PC-3 (cell line): ENCODE measurements at regions not wholly inside any gene's neighbourhood (a gene's known extent, or its start where the extent isn't known, plus 50 kb on each side); places are given as distances from the start of the nearest gene placed in this dataset.

ENCODE experiments used
- ATAC-seq: fragments of 200-7000 bp; cut with Tn5 transposase; 2 replicates; pipeline ENCODE4 v1.9.1; 2020; ENCODE audit warnings: mild to moderate bottlenecking, moderate library complexity
- BruUV-seq: library from RNA; stranded (reverse); fragments of 400-500 nt; replicated peaks from 2 replicates; lab custom pipeline; 2021; lab: Mats Ljungman, UMichigan
- CTCF ChIA-PET: fragments of 300-600 bp; sonication (Branson Sonifier 250); formaldehyde crosslinking; loops from one replicate; lab custom pipeline; 2022; ENCODE audit warnings: antibody characterized with exemption; lab: Charles Lee
- POLR2A ChIA-PET: fragments of 300-600 bp; sonication (Branson Sonifier 250); formaldehyde crosslinking; loops from one replicate; lab custom pipeline; 2022; ENCODE audit warnings: antibody characterized with exemption; ENCODE audit not compliant: unreplicated experiment; lab: Charles Lee
- DNase-seq: peaks from one replicate; pipeline ENCODE4 v3.0.0-alpha.2; 2015
- H2AFZ ChIP-seq: fragments of 300-600 bp; sonication (generic); 2 replicates; pipeline ENCODE4 v1.6.0; 2016; ENCODE audit warnings: antibody characterized with exemption, low read length
- H3F3A ChIP-seq: fragments of 300-600 bp; sonication (generic); one replicate; pipeline ENCODE4 v1.6.0; 2017; ENCODE audit warnings: antibody characterized with exemption, low read length, control low read depth, mild to moderate bottlenecking; ENCODE audit not compliant: unreplicated experiment
- H3K27ac ChIP-seq: fragments of 300-600 bp; sonication (generic); 2 replicates; pipeline ENCODE4 v1.5.1; 2016; ENCODE audit warnings: mild to moderate bottlenecking, low read length
- H3K27me3 ChIP-seq: fragments of 300-600 bp; sonication (generic); 2 replicates; pipeline ENCODE4 v1.6.1; 2016; ENCODE audit warnings: low read length, mixed read lengths
- H3K36me3 ChIP-seq: fragments of 300-600 bp; sonication (generic); 2 replicates; pipeline ENCODE4 v1.6.1; 2016; ENCODE audit warnings: low read depth, mixed run types, low read length, mixed read lengths
- H3K4me1 ChIP-seq: fragments of 300-600 bp; sonication (generic); 2 replicates; pipeline ENCODE4 v1.5.1; 2016; ENCODE audit warnings: low read length; ENCODE audit not compliant: insufficient read depth
- H3K4me2 ChIP-seq: fragments of 300-600 bp; sonication (generic); 2 replicates; pipeline ENCODE4 v1.6.0; 2016; ENCODE audit warnings: low read length
- H3K4me3 ChIP-seq: fragments of 300-600 bp; sonication (generic); 2 replicates; pipeline ENCODE4 v1.5.1; 2016; ENCODE audit warnings: mild to moderate bottlenecking, low read length, mixed read lengths
- H3K79me2 ChIP-seq: fragments of 300-600 bp; sonication (generic); 2 replicates; pipeline ENCODE4 v1.6.1; 2017; ENCODE audit warnings: low read length, mixed read lengths
- H3K9ac ChIP-seq: fragments of 300-600 bp; sonication (generic); 2 replicates; pipeline ENCODE4 v1.6.0; 2016; ENCODE audit warnings: mild to moderate bottlenecking, low read length
- H3K9me2 ChIP-seq: fragments of 300-600 bp; sonication (generic); replicated peaks from 2 replicates; pipeline ENCODE4 v1.6.1; 2016; ENCODE audit warnings: mixed run types, low read length, mixed read lengths
- H3K9me3 ChIP-seq: fragments of 300-600 bp; sonication (generic); 2 replicates; pipeline ENCODE4 v1.6.1; 2016; ENCODE audit warnings: low read length, mixed read lengths
- H4K20me1 ChIP-seq: fragments of 300-600 bp; sonication (generic); 2 replicates; pipeline ENCODE4 v1.6.1; 2016; ENCODE audit warnings: low read length, mixed read lengths
- EZH2 ChIP-seq: fragments of 300-600 bp; sonication (generic); IDR thresholded peaks from one replicate; pipeline ENCODE4 v1.6.1; 2017; ENCODE audit warnings: antibody characterized with exemption, mild to moderate bottlenecking, low read length; ENCODE audit not compliant: unreplicated experiment
- EZH2phosphoT487 ChIP-seq: fragments of 300-600 bp; sonication (generic); IDR thresholded peaks from 2 replicates; pipeline ENCODE4 v1.6.1; 2018; ENCODE audit warnings: mild to moderate bottlenecking, antibody characterized with exemption, low read length, borderline replicate concordance
- intact Hi-C: fragments of 100-400 bp; cut with micrococcal nuclease; formaldehyde crosslinking; loops from 2 replicates; pipeline ENCODE4 v1.9.0; 2023
- TF ChIP-seq, protein P1 (sequence below): fragments of 300-600 bp; sonication (generic); conservative IDR thresholded peaks from 2 replicates; pipeline ENCODE4 v1.5.1; 2017; ENCODE audit warnings: antibody characterized with exemption, low read depth, mild to moderate bottlenecking, low read length

- Histone ChIP-seq H3K9me2 (no peaks in the 10 kb centered on the region), H3K9me3 (no peaks in the 10 kb centered on the region), H2AFZ (no peak overlapping the region), H4K20me1 (no peaks in the 10 kb centered on the region), H3K4me1 (no peaks in the 10 kb centered on the region), H3K9ac (no peak overlapping the region), H3F3A (no peaks in the 10 kb centered on the region), H3K4me2 (no peak overlapping the region), H3K4me3 (no peak overlapping the region), H3K36me3 (no peaks in the 10 kb centered on the region), H3K27ac (no peak overlapping the region), H3K79me2 (no peaks in the 10 kb centered on the region), H3K27me3 (no peaks in the 10 kb centered on the region)
- DNase-seq (no peak), ATAC-seq (no peak)
- ChIA-PET POLR2A (no interaction called here), CTCF (no interaction called here)
- BruUV-seq, result no TSS peak
- no peak for TF ChIP-seq EZH2phosphoT487
- TF ChIP-seq EZH2, result no peak
- TF ChIP-seq, protein P1, sequence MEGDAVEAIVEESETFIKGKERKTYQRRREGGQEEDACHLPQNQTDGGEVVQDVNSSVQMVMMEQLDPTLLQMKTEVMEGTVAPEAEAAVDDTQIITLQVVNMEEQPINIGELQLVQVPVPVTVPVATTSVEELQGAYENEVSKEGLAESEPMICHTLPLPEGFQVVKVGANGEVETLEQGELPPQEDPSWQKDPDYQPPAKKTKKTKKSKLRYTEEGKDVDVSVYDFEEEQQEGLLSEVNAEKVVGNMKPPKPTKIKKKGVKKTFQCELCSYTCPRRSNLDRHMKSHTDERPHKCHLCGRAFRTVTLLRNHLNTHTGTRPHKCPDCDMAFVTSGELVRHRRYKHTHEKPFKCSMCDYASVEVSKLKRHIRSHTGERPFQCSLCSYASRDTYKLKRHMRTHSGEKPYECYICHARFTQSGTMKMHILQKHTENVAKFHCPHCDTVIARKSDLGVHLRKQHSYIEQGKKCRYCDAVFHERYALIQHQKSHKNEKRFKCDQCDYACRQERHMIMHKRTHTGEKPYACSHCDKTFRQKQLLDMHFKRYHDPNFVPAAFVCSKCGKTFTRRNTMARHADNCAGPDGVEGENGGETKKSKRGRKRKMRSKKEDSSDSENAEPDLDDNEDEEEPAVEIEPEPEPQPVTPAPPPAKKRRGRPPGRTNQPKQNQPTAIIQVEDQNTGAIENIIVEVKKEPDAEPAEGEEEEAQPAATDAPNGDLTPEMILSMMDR, result no peak
- intact Hi-C loops, result no loop called here
These were observed 601.0 kb downstream of the NUF2 start for GRCh38 chr1:163922743-163923201.

DNA sequence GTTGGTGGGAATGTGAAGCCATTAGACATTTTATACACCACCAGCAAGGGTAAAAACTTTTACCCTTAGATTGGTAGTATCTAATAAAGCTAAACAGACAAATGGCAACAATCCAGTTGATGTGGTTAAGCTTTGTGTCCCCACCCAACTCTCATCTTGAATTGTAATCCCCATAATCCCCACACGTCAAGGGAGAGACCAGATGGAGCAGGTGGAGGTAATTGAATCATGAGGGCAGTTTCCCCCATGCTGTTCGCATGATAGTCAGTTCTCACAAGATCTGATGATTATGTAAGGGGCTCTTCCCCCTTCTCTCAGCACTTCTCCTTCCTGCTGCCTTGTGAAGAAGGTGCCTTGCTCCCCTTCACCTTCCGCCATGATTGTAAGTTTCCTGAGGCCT, 602.3 kb downstream of the NUF2 start:
- Histone ChIP-seq H3K9me3 (no peaks in the 10 kb centered on the region), H3F3A (no peaks in the 10 kb centered on the region), H3K36me3 (no peaks in the 10 kb centered on the region), H3K27ac (no peak overlapping the region), H3K27me3 (no peaks in the 10 kb centered on the region), H4K20me1 (no peaks in the 10 kb centered on the region), H3K9me2 (no peaks in the 10 kb centered on the region), H3K4me1 (no peaks in the 10 kb centered on the region), H3K4me2 (no peak overlapping the region), H3K9ac (no peak overlapping the region), H3K4me3 (no peak overlapping the region), H3K79me2 (no peaks in the 10 kb centered on the region), H2AFZ (no peak overlapping the region)
- intact Hi-C loops, result no loop called here
- no peak for ATAC-seq
- ChIA-PET POLR2A (no interaction called here), CTCF (no interaction called here)
- BruUV-seq, result no TSS peak
- no peak for DNase-seq
- TF ChIP-seq, protein P1, result no peak
- TF ChIP-seq EZH2phosphoT487, result no peak
- no peak for TF ChIP-seq EZH2

DNA sequence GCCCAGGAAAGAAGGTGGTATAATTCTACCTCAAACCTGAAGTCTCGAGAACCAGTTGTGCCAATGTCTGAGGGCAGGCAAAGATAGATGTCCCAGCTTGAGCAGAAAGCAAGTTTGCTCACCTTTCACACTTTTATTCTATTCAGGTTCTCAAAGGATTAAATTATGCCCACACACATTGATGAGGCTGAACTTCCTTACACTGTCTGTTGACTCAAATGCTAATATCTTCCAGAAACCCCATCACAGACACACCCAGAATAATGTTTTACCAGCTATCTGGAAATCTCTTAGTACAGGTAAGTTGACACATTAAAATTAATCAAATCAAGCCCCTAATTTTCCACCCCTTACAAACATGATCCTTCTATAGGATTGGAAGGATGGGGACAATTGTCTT, 605.7 kb downstream of the NUF2 start:
- intact Hi-C loops, result no loop called here
- CTCF ChIA-PET, result no interaction called here
- H3K36me3 ChIP-seq, result no peaks in the 10 kb centered on the region
- H3K4me3 ChIP-seq, result no peak overlapping the region
- no peaks in the 10 kb centered on the region for H3K4me1 ChIP-seq
- H4K20me1 ChIP-seq, result no peaks in the 10 kb centered on the region
- H3K79me2 ChIP-seq, result no peaks in the 10 kb centered on the region
- POLR2A ChIA-PET, result no interaction called here
- H2AFZ ChIP-seq, result no peak overlapping the region
- ATAC-seq (no peak), DNase-seq (no peak)
- no peaks in the 10 kb centered on the region for H3F3A ChIP-seq
- H3K27ac ChIP-seq, result no peak overlapping the region
- H3K9me2 ChIP-seq, result no peaks in the 10 kb centered on the region
- no TSS peak for BruUV-seq
- H3K9ac ChIP-seq, result no peak overlapping the region
- peaks cover 8% of the 10 kb centered on the region; the same call in 1 of the 2 replicates for H3K27me3 ChIP-seq
- TF ChIP-seq EZH2phosphoT487 (no peak), EZH2 (no peak)
- TF ChIP-seq, protein P1, result no peak
- H3K9me3 ChIP-seq, result no peaks in the 10 kb centered on the region
- no peak overlapping the region for H3K4me2 ChIP-seq
